ENCODE measurements at regions not wholly inside any gene's neighbourhood (a gene's known extent, or its start where the extent isn't known, plus 50 kb on each side); places are given as distances from the start of the nearest gene placed in this dataset.

GRCh38 chr2:239519089-239519920 is 118.5 kb upstream of the HDAC4 start:
- DNase-seq, result no peak

GRCh38 chr2:239518286-239519088 is 117.7 kb upstream of the HDAC4 start:
- no peak for DNase-seq

- DNase-seq, result no peak
These were observed 116.9 kb upstream of the HDAC4 start for GRCh38 chr2:239517686-239518085.

GRCh38 chr2:239516954-239517305 is 116.1 kb upstream of the HDAC4 start:
- no peak for DNase-seq

GRCh38 chr2:239516286-239516953 is 115.6 kb upstream of the HDAC4 start:
- DNase-seq, result no peak

- DNase-seq, result no peak
These were observed 114.1 kb upstream of the HDAC4 start for GRCh38 chr2:239514754-239515530.

GRCh38 chr2:239512054-239512453 is 111.2 kb upstream of the HDAC4 start:
- no peak for DNase-seq

GRCh38 chr2:239509373-239510143 is 108.7 kb upstream of the HDAC4 start:
- DNase-seq, result no peak

- DNase-seq, result no peak
These were observed 107.4 kb upstream of the HDAC4 start for GRCh38 chr2:239508261-239508660.

- DNase-seq, result no peak
These were observed 106.9 kb upstream of the HDAC4 start for GRCh38 chr2:239507576-239508258.

GRCh38 chr2:239506961-239507360 is 106.1 kb upstream of the HDAC4 start:
- DNase-seq, result no peak

GRCh38 chr2:239506101-239506857 is 105.5 kb upstream of the HDAC4 start:
- DNase-seq, result no peak

GRCh38 chr2:239504643-239505235 is 103.9 kb upstream of the HDAC4 start:
- DNase-seq, result no peak

- no peak for DNase-seq
These were observed 101.8 kb upstream of the HDAC4 start for GRCh38 chr2:239502430-239503186.

- DNase-seq, result no peak
These were observed 100.0 kb upstream of the HDAC4 start for GRCh38 chr2:239500574-239501550.

GRCh38 chr2:239499726-239500573 is 99.1 kb upstream of the HDAC4 start:
- no peak for DNase-seq
